SJSA1 (cell line): ENCODE measurements at regions not wholly inside any gene's neighbourhood (a gene's known extent, or its start where the extent isn't known, plus 50 kb on each side); places are given as distances from the start of the nearest gene placed in this dataset.
"Not testable (repeated sequence)": the region's sequence is repeated elsewhere in the genome, so short reads cannot be mapped to it uniquely, and the experiment has no call there.

Experiments
- DNase-seq, 2 experiments: peaks; one replicate each; pipeline ENCODE4 v3.0.0-alpha.2; 2015 to 2020; ENCODE audit warnings: low spot score in 2 of 2, low read depth in 1 of 2
- H3K27ac ChIP-seq: fragments of 250-450 bp; sonication (Bioruptor Pico); 2 replicates; pipeline ENCODE4 v1.5.1; 2020; ENCODE audit warnings: mild to moderate bottlenecking, moderate library complexity
- H3K27me3 ChIP-seq: fragments of 250-450 bp; sonication (Bioruptor Pico); replicated peaks from 2 replicates; pipeline ENCODE4 v1.5.1; 2020; ENCODE audit warnings: mild to moderate bottlenecking, moderate library complexity
- H3K36me3 ChIP-seq: fragments of 250-450 bp; sonication (Bioruptor Pico); 2 replicates; pipeline ENCODE4 v1.5.1; 2020; ENCODE audit warnings: mild to moderate bottlenecking
- H3K4me1 ChIP-seq: fragments of 250-450 bp; sonication (Bioruptor Pico); replicated peaks from 2 replicates; pipeline ENCODE4 v1.6.1; 2021; ENCODE audit warnings: mild to moderate bottlenecking
- H3K4me3 ChIP-seq: fragments of 250-450 bp; sonication (Bioruptor Pico); 2 replicates; pipeline ENCODE4 v1.5.1; 2020; ENCODE audit warnings: mild to moderate bottlenecking
- H3K9me3 ChIP-seq: fragments of 250-450 bp; sonication (Bioruptor Pico); replicated peaks from 2 replicates; pipeline ENCODE4 v1.5.1; 2020; ENCODE audit warnings: mild to moderate bottlenecking

DNA sequence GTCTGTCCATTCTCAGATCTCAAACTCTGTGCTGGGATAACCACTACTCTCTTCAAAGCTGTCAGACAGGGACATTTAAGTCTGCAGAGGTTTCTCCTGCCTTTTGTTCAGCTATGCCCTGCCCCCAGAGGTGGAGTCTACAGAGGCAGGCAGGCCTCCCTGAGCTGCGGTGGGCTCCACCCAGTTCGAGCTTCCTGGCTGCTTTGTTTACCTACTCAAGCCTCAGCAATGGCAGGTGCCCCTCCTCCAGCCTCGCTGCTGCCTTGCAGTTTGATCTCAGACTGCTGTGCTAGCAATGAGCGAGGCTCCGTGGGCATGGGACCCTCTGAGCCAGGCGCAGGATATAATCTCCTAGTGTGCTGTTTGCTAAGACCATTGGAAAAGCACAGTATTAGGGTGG lies 53.1 kb upstream of the HUNK start:
- not testable (repeated sequence) for DNase-seq, H3K4me3 ChIP-seq, H3K27me3 ChIP-seq, H3K4me1 ChIP-seq, H3K27ac ChIP-seq, H3K9me3 ChIP-seq, H3K36me3 ChIP-seq

DNA sequence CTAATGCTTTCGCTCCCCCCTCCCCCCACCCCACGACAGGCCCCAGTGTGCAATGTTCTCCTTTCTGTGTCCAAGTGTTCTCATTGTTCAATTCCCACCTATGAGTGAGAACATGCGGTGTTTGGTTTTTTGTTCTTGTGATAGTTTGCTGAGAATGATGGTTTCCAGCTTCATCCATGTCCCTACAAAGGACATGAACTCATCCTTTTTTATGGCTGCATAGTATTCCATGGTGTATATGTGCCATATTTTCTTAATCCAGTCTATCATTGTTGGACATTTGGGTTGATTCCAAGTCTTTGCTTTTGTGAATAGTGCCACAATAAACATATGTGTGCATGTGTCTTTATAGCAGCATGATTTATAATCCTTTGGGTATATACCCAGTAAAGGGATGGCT lies 58.5 kb upstream of the HUNK start:
- not testable (repeated sequence) for DNase-seq, H3K27ac ChIP-seq, H3K36me3 ChIP-seq, H3K27me3 ChIP-seq, H3K4me3 ChIP-seq, H3K4me1 ChIP-seq, H3K9me3 ChIP-seq

DNA sequence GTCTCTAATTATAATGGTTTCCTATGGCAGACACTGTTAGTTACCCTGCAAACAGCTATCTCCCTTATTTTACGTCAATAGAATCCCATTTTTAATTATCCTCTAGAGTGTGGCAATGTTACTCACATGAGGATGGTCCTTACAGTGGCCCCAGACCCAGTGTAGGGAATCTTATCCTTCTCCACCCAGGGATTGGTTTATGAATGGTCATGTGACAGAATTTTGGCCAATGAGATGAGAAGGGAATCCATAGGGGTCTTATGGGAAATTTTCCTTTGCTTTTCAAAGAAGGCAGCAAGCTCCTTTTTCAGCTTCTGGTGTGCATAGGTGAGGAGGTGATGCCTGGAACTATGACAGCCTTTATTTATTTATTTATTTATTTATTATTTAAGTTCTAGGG lies 59.0 kb upstream of the HUNK start:
- Histone ChIP-seq H3K4me1 (no peaks in the 10 kb centered on the region), H3K4me3 (no peak overlapping the region), H3K9me3 (no peaks in the 10 kb centered on the region), H3K27ac (no peak overlapping the region), H3K27me3 (peaks cover 5% of the 10 kb centered on the region; the same call in 1 of the 2 replicates), H3K36me3 (no peaks in the 10 kb centered on the region)
- DNase-seq: no peak

DNA sequence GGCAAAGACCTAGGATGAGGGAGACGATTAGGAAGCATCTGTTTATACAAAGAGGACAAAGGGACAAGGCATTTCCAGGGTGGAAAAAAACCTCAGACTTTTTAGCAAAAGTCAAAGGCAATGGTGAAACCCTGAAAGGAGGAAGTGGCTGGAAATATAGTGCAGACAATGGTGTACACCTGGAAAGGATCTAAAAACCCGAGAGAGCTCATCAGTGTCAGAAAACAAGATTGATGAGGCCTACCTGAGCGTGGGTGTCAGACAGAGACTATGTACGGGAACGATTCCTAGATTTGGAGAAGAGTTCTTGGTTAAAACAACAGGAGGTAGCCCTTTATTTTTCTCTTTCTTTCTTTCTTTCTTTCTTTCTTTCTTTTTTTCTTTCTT lies 68.8 kb upstream of the HUNK start:
- Histone ChIP-seq H3K27ac (no peak overlapping the region), H3K27me3 (peaks cover 4% of the 10 kb centered on the region), H3K36me3 (no peaks in the 10 kb centered on the region), H3K4me3 (no peak overlapping the region), H3K4me1 (no peaks in the 10 kb centered on the region), H3K9me3 (peaks cover 4% of the 10 kb centered on the region; the same call in 1 of the 2 replicates)
- no peak for DNase-seq

DNA sequence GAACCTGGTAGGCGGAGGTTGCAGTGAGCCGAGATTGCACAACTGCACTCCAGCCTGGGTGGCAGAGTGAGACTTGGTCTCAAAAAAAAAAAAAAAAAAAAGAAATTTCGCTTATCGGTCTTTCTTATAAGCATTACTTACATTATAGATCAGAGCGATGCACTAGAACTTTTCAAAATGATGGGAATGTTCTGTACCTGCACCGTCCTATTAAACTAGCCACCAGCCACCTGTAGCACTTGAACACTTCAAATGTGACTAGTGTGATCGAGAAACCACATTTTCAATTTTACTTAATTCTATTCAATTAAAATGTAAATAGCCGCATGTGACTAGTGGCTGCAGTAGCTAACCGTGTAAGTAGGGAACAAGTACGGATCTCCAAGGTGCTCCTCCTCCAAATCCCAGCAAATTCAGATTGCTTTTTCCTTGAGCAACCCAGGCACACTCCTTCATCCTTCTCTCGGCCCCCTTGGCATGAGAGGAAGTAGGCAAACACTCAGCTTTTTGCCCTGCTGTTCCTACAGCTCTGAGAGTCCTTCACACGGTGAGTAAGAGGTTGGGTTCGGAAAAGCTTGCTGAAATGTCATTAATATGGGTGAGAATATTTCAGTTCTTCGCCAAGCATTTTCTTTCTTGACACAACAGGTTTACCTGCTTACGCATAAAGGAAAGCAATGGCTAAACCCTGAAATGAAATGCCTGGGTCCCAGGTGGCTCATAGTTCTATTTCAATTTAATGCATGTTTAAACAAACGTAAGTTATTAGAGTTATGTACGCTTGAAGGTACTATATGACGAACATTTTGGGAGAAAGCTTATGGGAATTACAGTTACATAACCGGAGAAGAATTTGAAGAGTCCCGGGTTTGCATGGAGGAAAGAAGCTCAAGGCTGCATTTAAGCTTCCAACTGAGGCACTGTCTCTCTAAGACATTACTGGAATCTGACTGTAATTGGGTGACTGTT lies 69.5 kb upstream of the HUNK start:
- no peak for DNase-seq
- Histone ChIP-seq H3K27me3 (peaks cover 4% of the 10 kb centered on the region), H3K36me3 (no peaks in the 10 kb centered on the region), H3K27ac (no peak overlapping the region), H3K9me3 (peaks cover 4% of the 10 kb centered on the region; the same call in 1 of the 2 replicates), H3K4me3 (no peak overlapping the region), H3K4me1 (no peaks in the 10 kb centered on the region)

DNA sequence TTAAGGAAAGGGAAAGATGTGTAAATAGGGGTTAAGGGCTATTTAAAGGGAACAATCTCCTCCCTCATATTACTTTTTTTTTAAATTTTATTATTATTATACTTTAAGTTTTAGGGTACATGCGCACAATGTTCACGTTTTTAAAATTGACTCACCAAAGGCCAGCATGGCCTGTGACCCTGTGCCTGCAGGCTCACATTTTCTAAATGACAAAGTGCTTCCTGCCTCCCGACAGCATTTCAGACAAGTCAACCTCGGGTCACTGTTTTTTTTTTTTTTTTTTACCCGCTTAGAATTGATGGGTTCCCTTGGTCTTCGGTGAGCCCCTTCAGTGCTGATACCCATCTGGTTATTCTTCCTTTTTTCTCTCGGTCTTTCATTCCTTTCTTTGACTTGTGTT lies 70.4 kb upstream of the SCAF4 start:
- Histone ChIP-seq H3K27me3 (peaks cover 4% of the 10 kb centered on the region), H3K36me3 (no peaks in the 10 kb centered on the region), H3K9me3 (peaks cover 4% of the 10 kb centered on the region; the same call in 1 of the 2 replicates), H3K4me3 (no peak overlapping the region), H3K27ac (no peak overlapping the region), H3K4me1 (no peaks in the 10 kb centered on the region)
- DNase-seq: no peak

DNA sequence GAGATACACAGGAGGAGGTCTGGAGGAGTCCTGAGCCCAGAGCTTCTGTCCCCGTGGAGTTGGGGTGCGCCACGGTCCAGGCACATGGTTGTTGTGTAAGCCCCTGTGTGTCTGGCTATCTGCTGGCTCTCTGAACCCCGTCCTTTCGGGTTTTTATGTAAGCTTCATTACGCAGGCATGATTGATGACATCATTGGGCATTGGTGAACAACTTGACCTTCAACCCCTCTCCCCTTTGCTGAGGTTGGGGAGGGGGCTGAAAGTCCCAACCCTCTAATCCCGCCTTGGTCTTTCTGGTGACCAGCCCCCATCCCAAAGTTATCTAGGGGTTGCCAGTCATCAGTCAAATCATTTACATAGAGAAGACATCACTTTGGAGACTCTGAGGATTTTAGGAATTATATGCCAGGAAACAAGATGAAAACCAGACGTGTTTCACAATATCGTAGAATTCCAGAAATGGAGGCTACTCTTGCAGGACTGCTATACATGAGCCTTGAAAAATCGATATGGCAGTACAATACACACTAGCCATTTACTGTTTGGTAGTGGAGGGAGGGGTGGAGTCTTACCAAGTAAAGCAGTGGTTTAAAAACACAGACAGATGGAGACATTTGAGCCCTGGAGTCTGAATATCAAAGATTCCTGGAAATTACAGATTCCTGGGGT lies 69.8 kb upstream of the SCAF4 start:
- peaks cover 7% of the 10 kb centered on the region for H3K27me3 ChIP-seq
- no peak overlapping the region for H3K27ac ChIP-seq
- H3K4me3 ChIP-seq: no peak overlapping the region
- DNase-seq: no peak
- H3K9me3 ChIP-seq: no peaks in the 10 kb centered on the region
- no peaks in the 10 kb centered on the region for H3K36me3 ChIP-seq
- no peaks in the 10 kb centered on the region for H3K4me1 ChIP-seq

DNA sequence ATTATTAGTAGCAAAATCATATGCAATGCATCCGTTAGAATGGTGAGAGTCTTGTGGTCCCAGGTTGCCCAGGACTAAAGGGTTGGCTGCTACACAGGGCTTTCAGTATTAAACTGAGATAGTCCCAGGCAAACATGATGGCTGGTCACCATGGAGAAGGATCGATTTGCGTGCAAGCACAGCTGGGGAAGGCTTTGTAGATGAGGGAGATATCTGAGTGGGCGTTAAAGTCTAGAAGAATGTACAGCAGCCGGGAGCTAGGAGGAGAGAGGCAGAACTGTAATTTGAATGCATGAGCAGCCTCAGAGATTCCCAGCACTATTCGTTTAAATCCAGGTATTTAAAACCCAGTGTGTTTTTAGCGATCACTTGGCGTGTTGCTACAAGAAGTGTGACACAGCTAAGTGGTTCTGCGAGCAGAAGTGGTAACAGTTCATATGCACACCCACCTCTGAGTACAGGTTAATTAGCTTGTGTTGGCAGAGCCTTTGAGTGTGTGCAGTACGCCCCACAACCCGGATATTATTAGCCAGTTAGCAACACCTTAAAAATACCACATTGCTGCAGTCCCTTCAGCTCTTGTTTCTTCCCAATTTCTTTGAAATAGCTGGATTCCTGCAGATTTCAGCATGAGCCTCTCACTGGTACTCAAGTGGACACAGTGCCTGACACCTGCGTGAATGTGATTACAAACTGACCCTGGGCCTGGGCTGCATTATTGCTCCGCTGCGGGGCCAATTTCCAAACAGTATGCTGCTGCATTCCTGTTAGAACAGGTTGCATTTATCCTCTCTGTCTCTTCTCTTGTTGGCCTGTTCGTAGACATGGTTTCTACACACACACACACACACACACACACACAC lies 67.2 kb upstream of the SCAF4 start:
- Histone ChIP-seq H3K4me3 (no peak overlapping the region), H3K36me3 (no peaks in the 10 kb centered on the region), H3K4me1 (no peaks in the 10 kb centered on the region), H3K27ac (no peak overlapping the region), H3K9me3 (no peaks in the 10 kb centered on the region), H3K27me3 (peaks cover 8% of the 10 kb centered on the region)
- no peak for DNase-seq

DNA sequence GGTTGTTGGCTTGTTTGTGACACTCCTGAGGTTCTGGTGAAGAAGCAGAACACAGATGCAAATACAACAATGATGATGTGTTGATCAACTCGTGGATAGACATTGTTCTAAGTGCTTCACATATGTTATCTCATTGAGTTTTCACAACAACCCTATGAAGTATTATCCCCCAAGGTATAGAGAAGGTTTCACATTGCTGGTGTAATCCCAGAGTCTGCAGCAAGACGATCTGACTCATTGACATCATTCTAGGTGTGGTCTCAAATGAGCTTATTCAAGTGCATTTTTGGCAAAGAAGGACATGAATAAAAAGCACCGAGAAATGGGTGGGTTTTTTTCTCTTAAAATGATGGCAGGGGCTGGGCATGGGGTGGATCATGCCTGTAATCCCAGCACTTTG lies 64.1 kb upstream of the SCAF4 start:
- Histone ChIP-seq H3K9me3 (no peaks in the 10 kb centered on the region), H3K4me1 (no peaks in the 10 kb centered on the region), H3K27me3 (peaks cover 7% of the 10 kb centered on the region; the same call in 1 of the 2 replicates), H3K27ac (no peak overlapping the region), H3K4me3 (no peak overlapping the region), H3K36me3 (no peaks in the 10 kb centered on the region)
- DNase-seq: no peak

DNA sequence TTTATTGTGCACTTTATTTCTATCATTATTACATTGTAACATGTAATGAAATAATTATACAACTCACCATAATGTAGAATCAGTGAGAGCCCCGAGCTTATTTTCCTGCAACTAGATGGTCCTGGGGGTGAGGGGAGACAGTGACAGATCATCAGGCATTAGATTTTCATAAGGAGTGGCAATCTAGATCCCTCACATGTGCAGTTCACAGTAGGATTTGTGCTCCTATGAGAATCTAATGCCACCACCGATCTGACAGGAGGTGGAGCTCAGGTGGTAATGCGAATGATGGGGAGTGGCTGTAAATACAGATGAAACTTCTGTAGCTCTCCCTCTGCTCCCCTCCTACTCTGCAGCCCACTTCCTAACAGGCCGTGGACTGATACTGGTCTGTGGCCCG lies 58.5 kb upstream of the SCAF4 start:
- H3K4me1 ChIP-seq, H3K9me3 ChIP-seq, H3K27ac ChIP-seq, H3K36me3 ChIP-seq, H3K27me3 ChIP-seq, DNase-seq, H3K4me3 ChIP-seq: not testable (repeated sequence)

DNA sequence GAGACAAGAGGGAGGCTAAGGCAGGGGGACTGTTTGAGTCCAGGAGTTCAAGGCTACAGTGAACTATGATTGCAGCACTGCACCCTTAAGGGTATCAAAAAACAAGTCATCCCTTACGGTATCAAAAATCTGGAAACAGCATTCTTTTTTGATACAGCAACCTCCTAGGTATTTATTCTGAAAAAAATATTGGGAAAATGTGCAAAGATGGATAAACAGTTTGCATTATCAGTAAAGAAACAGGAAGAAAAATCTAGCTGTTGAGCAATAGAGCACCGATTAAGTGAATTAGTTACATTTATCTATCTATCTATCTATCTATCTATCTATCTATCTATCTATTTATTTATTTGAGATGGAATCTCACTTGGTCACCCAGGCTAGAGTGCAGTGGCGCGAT lies 56.7 kb upstream of the SCAF4 start:
- DNase-seq: no peak
- H3K4me1 ChIP-seq: no peaks in the 10 kb centered on the region
- H3K4me3 ChIP-seq: no peak overlapping the region
- 0 out of 2 replicates have a peak, but pooled peaks cover 3% of the 10 kb centered on the region for H3K27me3 ChIP-seq
- H3K9me3 ChIP-seq: no peaks in the 10 kb centered on the region
- no peak overlapping the region for H3K27ac ChIP-seq
- no peaks in the 10 kb centered on the region for H3K36me3 ChIP-seq

DNA sequence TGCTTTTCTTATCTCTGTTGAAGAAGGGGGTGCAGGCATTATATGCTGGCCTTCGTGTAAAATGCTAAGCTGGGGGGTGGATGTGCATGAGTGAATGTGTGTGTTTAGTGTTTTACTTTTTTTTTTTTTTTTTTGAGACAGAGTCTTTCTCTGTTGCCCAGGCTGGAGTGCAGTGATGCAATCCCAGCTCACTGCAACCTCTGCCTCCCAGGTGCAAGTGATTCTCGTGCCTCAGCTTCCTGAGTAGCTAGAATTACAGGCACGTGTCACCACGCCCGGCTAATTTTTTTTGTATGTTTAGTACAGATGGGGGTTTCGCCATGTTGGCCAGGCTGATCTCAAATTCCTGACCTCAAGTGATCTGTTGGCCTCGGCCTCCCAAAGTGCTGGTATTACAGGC lies 55.8 kb upstream of the SCAF4 start:
- not testable (repeated sequence) for H3K4me3 ChIP-seq, H3K4me1 ChIP-seq, H3K27me3 ChIP-seq, H3K9me3 ChIP-seq, H3K36me3 ChIP-seq, H3K27ac ChIP-seq, DNase-seq

DNA sequence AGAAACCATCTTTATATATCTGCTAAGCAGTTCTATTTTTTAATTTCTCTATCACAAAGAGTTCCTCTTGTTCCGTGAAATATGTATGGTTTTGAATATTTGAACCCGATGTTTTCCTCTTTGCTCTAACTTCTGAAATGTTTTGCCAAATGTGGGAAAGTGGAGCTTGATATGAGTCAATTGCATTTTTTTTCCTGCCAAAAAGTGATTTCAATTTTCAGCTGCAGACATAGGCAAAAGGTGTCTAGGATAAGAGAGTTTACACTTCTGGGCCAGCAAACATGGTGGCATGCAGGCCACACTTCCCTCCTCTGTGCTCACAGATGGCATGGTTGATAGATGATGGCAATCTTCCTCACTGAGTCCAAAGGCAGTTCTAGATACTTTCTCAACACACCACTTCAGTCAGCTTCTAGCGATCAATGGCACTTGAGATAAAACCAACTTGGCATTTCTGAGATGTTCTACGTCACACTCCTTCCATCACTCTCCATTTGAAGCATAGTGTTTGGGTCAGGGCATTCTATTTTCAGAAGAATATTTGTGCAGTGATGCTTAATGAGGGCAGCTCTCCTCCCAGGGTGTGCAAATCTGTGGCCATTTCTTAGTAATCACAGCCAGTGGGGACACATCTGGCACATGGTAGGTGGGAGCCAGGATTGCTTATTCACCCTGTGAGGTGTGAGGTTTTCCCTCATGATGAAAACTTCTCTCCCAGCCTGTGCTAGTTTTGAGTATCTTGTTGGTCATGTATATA lies 54.4 kb upstream of the SCAF4 start:
- no peaks in the 10 kb centered on the region for H3K36me3 ChIP-seq
- no peaks in the 10 kb centered on the region for H3K9me3 ChIP-seq
- H3K27ac ChIP-seq: no peak overlapping the region
- no peaks in the 10 kb centered on the region for H3K4me1 ChIP-seq
- no peak for DNase-seq
- H3K4me3 ChIP-seq: no peak overlapping the region
- no peaks in the 10 kb centered on the region for H3K27me3 ChIP-seq
